Neural cell (in vitro differentiated cells): ENCODE measurements at regions not wholly inside any gene's neighbourhood (a gene's known extent, or its start where the extent isn't known, plus 50 kb on each side); places are given as distances from the start of the nearest gene placed in this dataset.

Experiments used
- H2AFZ ChIP-seq: fragments of 200-600, 300-800 bp; sonication (generic), shearing (Covaris generic); 2 replicates; pipeline ENCODE4 v1.6.0; 2014; ENCODE audit warnings: low read depth, mild to moderate bottlenecking, antibody characterized with exemption, low read length, moderate library complexity
- H3F3A ChIP-seq: fragments of 200-600 bp; shearing (Covaris generic); 2 replicates; pipeline ENCODE4 v1.6.1; 2016; ENCODE audit warnings: mild to moderate bottlenecking, moderate library complexity, mixed read lengths, antibody characterized with exemption, low read length; ENCODE audit not compliant: insufficient read depth, poor library complexity, severe bottlenecking
- H3K27ac ChIP-seq: fragments of 200-600, 300-800 bp; sonication (generic), shearing (Covaris generic); 2 replicates; pipeline ENCODE4 v1.5.1; 2014; ENCODE audit warnings: mild to moderate bottlenecking, low read length, moderate library complexity
- H3K27me3 ChIP-seq: fragments of 300-800, 200-600 bp; sonication (generic), shearing (Covaris generic); 2 replicates; pipeline ENCODE4 v1.6.0; 2014; ENCODE audit warnings: mild to moderate bottlenecking, low read depth, low read length, moderate library complexity; ENCODE audit not compliant: insufficient read depth
- H3K36me3 ChIP-seq: fragments of 300-800, 200-600 bp; sonication (generic), shearing (Covaris generic); 2 replicates; pipeline ENCODE4 v1.5.1; 2014; ENCODE audit warnings: mild to moderate bottlenecking, antibody characterized with exemption, low read length, moderate library complexity; ENCODE audit not compliant: insufficient read depth
- H3K4me2 ChIP-seq: fragments of 300-800, 200-600 bp; sonication (generic), shearing (Covaris generic); 2 replicates; pipeline ENCODE4 v1.6.0; 2014; ENCODE audit warnings: mild to moderate bottlenecking, low read length
- H3K4me3 ChIP-seq: fragments of 300-800, 200-600 bp; sonication (generic), shearing (Covaris generic); 2 replicates; pipeline ENCODE4 v1.5.1; 2014; ENCODE audit warnings: mild to moderate bottlenecking, low read length, moderate library complexity
- H3K79me2 ChIP-seq: fragments of 200-600 bp; shearing (Covaris generic); replicated peaks from 2 replicates; pipeline ENCODE4 v1.6.0; 2014; ENCODE audit warnings: mild to moderate bottlenecking, low read length, moderate library complexity; ENCODE audit not compliant: insufficient read depth
- H3K9ac ChIP-seq: fragments of 300-800, 200-600 bp; sonication (generic), shearing (Covaris generic); 2 replicates; pipeline ENCODE4 v1.6.1; 2016; ENCODE audit warnings: mild to moderate bottlenecking, low read length, mixed read lengths
- H3K9me2 ChIP-seq: fragments of 200-600 bp; shearing (Covaris generic); 2 replicates; pipeline ENCODE4 v1.6.1; 2016; ENCODE audit warnings: mild to moderate bottlenecking, low read length, mixed read lengths; ENCODE audit not compliant: insufficient read depth
- H3K9me3 ChIP-seq: fragments of 200-600, 300-800 bp; sonication (generic), shearing (Covaris generic); 2 replicates; pipeline ENCODE4 v1.6.1; 2016; ENCODE audit warnings: mild to moderate bottlenecking, mixed run types, low read length, moderate library complexity, mixed read lengths
- H4K20me1 ChIP-seq: fragments of 200-600 bp; shearing (Covaris generic); 2 replicates; pipeline ENCODE4 v1.6.1; 2016; ENCODE audit warnings: mild to moderate bottlenecking, mixed run types; ENCODE audit not compliant: insufficient read depth
- CTCF ChIP-seq: fragments of 450-650 bp; IDR thresholded peaks from 2 replicates; pipeline ENCODE4 v1.5.1; 2014; ENCODE audit warnings: antibody characterized with exemption, mild to moderate bottlenecking, moderate library complexity; ENCODE audit not compliant: poor library complexity, severe bottlenecking
- EP300 ChIP-seq: fragments of 450-650 bp; conservative IDR thresholded peaks from 2 replicates; pipeline ENCODE4 v1.6.1; 2014; ENCODE audit warnings: antibody characterized with exemption, mild to moderate bottlenecking, moderate library complexity; ENCODE audit not compliant: poor library complexity, severe bottlenecking
- EZH2 ChIP-seq: fragments of 200-600, 300-800 bp; shearing (Covaris generic), sonication (generic); IDR thresholded peaks from 2 replicates; pipeline ENCODE4 v1.6.1; 2014; ENCODE audit warnings: antibody characterized with exemption, low read length, borderline replicate concordance, mild to moderate bottlenecking; ENCODE audit not compliant: insufficient read depth, poor library complexity, severe bottlenecking
- MXI1 ChIP-seq: fragments of 450-650 bp; conservative IDR thresholded peaks from 2 replicates; pipeline ENCODE4 v1.6.1; 2014; ENCODE audit warnings: antibody characterized with exemption, mild to moderate bottlenecking; ENCODE audit not compliant: poor library complexity, severe bottlenecking
- POLR2AphosphoS5 ChIP-seq: IDR thresholded peaks from 2 replicates; pipeline ENCODE4 v1.6.1; 2012
- RAD21 ChIP-seq: fragments of 450-650 bp; conservative IDR thresholded peaks from 2 replicates; pipeline ENCODE4 v1.6.1; 2014; ENCODE audit warnings: antibody characterized with exemption, mild to moderate bottlenecking, moderate library complexity
- SMC3 ChIP-seq: fragments of 450-650 bp; conservative IDR thresholded peaks from 2 replicates; pipeline ENCODE4 v1.6.1; 2014; ENCODE audit warnings: antibody characterized with exemption, mild to moderate bottlenecking, moderate library complexity; ENCODE audit not compliant: poor library complexity
- TAF1 ChIP-seq: IDR thresholded peaks from 2 replicates; pipeline ENCODE4 v1.6.1; 2012; ENCODE audit warnings: low read depth
- TF ChIP-seq, protein P1 (sequence below): IDR thresholded peaks from 2 replicates; pipeline ENCODE4 v1.6.1; 2012; ENCODE audit warnings: borderline replicate concordance

DNA sequence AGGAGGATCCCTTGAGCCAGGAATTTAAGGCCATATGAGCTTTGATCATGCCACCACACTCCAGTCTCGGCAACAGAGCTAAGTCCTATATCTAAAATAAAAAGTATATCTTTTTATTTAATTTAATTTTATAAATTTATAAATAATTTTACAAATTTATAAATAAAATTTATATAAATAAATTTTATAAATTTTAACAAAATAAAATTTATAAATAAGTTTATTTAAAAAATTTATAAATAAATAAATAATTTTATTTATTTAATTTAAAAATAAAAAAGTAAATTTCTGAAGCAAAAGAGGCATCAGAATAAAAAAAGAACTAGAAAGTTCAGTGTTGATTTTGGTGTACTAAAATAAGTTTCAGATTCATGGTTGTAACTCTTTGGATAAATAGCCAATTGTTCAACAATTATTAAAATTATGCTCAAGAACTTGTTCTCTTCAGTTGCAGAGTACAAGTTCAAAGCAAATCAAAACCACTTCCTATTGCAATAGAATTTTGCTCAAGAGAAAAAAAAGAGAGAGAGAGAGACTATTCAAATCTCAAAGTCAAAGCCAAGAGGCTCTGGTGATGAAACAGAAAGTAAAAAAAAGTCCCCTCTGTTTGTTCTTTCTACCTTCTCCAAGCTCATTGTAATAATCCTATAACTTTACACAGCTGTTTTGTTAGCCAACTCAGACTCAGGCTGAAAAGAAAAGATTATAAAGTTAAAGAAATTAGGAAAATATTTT is 547.5 kb upstream of the ADGRB3 start:
- Histone ChIP-seq H3K9me2 (no peaks in the 10 kb centered on the region), H2AFZ (no peak overlapping the region), H3K4me2 (no peak overlapping the region), H3K9me3 (no peaks in the 10 kb centered on the region), H4K20me1 (no peaks in the 10 kb centered on the region), H3K27ac (no peak overlapping the region), H3K36me3 (no peaks in the 10 kb centered on the region), H3K9ac (no peak overlapping the region), H3K27me3 (no peaks in the 10 kb centered on the region), H3F3A (no peaks in the 10 kb centered on the region), H3K79me2 (no peaks in the 10 kb centered on the region), H3K4me3 (no peak overlapping the region)
- TF ChIP-seq SMC3, result no peak
- no peak for TF ChIP-seq EZH2
- no peak for TF ChIP-seq RAD21
- TF ChIP-seq TAF1, result no peak
- TF ChIP-seq MXI1, result no peak
- TF ChIP-seq POLR2AphosphoS5, result no peak
- TF ChIP-seq EP300, result no peak
- TF ChIP-seq, protein P1, sequence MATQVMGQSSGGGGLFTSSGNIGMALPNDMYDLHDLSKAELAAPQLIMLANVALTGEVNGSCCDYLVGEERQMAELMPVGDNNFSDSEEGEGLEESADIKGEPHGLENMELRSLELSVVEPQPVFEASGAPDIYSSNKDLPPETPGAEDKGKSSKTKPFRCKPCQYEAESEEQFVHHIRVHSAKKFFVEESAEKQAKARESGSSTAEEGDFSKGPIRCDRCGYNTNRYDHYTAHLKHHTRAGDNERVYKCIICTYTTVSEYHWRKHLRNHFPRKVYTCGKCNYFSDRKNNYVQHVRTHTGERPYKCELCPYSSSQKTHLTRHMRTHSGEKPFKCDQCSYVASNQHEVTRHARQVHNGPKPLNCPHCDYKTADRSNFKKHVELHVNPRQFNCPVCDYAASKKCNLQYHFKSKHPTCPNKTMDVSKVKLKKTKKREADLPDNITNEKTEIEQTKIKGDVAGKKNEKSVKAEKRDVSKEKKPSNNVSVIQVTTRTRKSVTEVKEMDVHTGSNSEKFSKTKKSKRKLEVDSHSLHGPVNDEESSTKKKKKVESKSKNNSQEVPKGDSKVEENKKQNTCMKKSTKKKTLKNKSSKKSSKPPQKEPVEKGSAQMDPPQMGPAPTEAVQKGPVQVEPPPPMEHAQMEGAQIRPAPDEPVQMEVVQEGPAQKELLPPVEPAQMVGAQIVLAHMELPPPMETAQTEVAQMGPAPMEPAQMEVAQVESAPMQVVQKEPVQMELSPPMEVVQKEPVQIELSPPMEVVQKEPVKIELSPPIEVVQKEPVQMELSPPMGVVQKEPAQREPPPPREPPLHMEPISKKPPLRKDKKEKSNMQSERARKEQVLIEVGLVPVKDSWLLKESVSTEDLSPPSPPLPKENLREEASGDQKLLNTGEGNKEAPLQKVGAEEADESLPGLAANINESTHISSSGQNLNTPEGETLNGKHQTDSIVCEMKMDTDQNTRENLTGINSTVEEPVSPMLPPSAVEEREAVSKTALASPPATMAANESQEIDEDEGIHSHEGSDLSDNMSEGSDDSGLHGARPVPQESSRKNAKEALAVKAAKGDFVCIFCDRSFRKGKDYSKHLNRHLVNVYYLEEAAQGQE, result no peak
- no peak for TF ChIP-seq CTCF

DNA sequence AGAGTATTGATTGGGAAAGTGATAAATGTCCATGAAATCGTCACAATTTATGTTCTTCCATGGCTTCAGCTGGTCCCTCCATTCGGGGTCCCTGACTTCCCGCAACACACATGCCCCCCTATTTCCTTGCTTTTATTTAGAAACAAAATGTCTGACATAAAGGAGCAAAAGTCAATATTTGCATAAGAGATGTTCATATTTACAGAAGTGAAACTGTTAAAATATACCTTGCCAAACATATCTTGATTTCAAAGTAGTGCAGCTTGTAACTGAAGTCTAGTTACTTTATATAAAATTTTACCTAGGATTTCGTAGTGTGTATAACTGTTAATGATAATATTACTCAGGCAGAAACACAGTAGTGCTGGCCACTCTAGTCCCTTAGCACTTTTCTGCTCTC is 548.9 kb upstream of the ADGRB3 start:
- Histone ChIP-seq H3K9me2 (no peaks in the 10 kb centered on the region), H3F3A (no peaks in the 10 kb centered on the region), H3K9me3 (no peaks in the 10 kb centered on the region)

More for the DNA sequence above, 548.9 kb upstream of the ADGRB3 start:
- H2AFZ ChIP-seq, result no peak overlapping the region
- no peaks in the 10 kb centered on the region for H4K20me1 ChIP-seq
- H3K4me3 ChIP-seq, result no peak overlapping the region
- no peak overlapping the region for H3K27ac ChIP-seq
- TF ChIP-seq TAF1, result no peak
- no peak for TF ChIP-seq EZH2
- no peak for TF ChIP-seq EP300
- TF ChIP-seq, protein P1, result no peak
- TF ChIP-seq MXI1, result no peak
- TF ChIP-seq CTCF, result no peak
- TF ChIP-seq SMC3, result no peak
- no peak for TF ChIP-seq POLR2AphosphoS5
- no peak for TF ChIP-seq RAD21
- no peaks in the 10 kb centered on the region for H3K36me3 ChIP-seq
- H3K79me2 ChIP-seq, result no peaks in the 10 kb centered on the region
- H3K27me3 ChIP-seq, result no peaks in the 10 kb centered on the region
- no peak overlapping the region for H3K4me2 ChIP-seq
- no peak overlapping the region for H3K9ac ChIP-seq
